PFSK-1 (cell line): ENCODE measurements at regions not wholly inside any gene's neighbourhood (a gene's known extent, or its start where the extent isn't known, plus 50 kb on each side); places are given as distances from the start of the nearest gene placed in this dataset.

ENCODE experiments used
- POLR2AphosphoS5 ChIP-seq: IDR thresholded peaks from 2 replicates; pipeline ENCODE4 v1.6.1; 2012; ENCODE audit warnings: low read depth, mild to moderate bottlenecking, control low read depth, low read length, moderate library complexity
- SIN3A ChIP-seq: IDR thresholded peaks from 2 replicates; pipeline ENCODE4 v1.6.1; 2012; ENCODE audit warnings: mild to moderate bottlenecking, low read length, moderate library complexity, borderline replicate concordance; ENCODE audit not compliant: insufficient read depth
- TAF1 ChIP-seq: IDR thresholded peaks from 2 replicates; pipeline ENCODE4 v1.6.1; 2012; ENCODE audit warnings: low read length, control low read depth, borderline replicate concordance; ENCODE audit not compliant: insufficient read depth
- TF ChIP-seq, protein P1 (sequence below), 2 experiments: IDR thresholded peaks; 2 replicates each; pipeline versions ENCODE4 v1.6.1 to v1.8.0; 2011 to 2012; ENCODE audit warnings: low read depth in 2 of 2, low read length in 2 of 2, control low read depth in 1 of 2, inconsistent platforms in 1 of 2, mild to moderate bottlenecking in 1 of 2, moderate library complexity in 1 of 2; ENCODE audit not compliant: insufficient read depth in 1 of 2

DNA sequence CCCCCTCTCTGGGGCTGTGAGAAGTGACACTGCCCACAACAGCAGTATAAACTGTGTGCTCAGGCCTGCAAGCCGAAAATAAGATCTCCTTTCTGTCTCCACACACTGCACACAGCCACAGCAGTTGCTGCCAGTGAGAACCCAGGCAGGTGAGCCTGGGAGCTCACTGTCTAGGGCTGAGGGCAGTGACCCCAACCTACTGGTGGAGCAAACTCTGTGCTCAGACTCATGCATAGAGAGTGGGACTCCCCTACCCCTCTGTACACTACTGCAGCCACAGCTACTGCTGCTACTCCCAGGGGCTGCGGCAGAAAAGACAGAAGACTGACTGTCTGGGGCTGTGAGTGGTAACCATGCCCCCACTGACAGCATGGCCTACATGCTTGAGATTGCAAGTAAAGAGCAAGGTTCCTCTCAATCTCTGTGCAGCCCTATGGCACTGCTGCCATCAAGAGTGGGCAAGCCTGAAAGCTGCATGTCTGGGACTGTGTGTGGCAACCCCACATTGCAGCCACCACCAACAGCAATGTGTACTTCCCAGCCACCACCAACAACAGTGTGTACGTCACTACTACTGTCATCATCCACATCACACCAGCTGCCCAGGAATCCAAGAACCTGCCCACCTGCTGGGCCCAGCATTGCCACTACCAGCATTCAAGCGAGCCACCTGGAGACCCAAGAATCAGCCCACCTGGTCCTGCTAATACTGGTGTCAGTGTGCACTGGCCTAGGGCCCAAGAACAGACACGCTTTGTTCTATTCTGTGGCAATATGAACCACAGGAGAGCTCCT lies 226.1 kb downstream of the XPNPEP1 start:
- TF ChIP-seq TAF1 = no peak
- TF ChIP-seq SIN3A = no peak
- TF ChIP-seq POLR2AphosphoS5 = no peak
- TF ChIP-seq, protein P1, sequence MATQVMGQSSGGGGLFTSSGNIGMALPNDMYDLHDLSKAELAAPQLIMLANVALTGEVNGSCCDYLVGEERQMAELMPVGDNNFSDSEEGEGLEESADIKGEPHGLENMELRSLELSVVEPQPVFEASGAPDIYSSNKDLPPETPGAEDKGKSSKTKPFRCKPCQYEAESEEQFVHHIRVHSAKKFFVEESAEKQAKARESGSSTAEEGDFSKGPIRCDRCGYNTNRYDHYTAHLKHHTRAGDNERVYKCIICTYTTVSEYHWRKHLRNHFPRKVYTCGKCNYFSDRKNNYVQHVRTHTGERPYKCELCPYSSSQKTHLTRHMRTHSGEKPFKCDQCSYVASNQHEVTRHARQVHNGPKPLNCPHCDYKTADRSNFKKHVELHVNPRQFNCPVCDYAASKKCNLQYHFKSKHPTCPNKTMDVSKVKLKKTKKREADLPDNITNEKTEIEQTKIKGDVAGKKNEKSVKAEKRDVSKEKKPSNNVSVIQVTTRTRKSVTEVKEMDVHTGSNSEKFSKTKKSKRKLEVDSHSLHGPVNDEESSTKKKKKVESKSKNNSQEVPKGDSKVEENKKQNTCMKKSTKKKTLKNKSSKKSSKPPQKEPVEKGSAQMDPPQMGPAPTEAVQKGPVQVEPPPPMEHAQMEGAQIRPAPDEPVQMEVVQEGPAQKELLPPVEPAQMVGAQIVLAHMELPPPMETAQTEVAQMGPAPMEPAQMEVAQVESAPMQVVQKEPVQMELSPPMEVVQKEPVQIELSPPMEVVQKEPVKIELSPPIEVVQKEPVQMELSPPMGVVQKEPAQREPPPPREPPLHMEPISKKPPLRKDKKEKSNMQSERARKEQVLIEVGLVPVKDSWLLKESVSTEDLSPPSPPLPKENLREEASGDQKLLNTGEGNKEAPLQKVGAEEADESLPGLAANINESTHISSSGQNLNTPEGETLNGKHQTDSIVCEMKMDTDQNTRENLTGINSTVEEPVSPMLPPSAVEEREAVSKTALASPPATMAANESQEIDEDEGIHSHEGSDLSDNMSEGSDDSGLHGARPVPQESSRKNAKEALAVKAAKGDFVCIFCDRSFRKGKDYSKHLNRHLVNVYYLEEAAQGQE (IDR thresholded peaks at IDR 0.05; ENCODE audit: insufficient read depth in 1 of 2, low read depth in 2 of 2, low read length in 2 of 2) = no peak
